ENCODE measurements at regions not wholly inside any gene's neighbourhood (a gene's known extent, or its start where the extent isn't known, plus 50 kb on each side); places are given as distances from the start of the nearest gene placed in this dataset.

DNA sequence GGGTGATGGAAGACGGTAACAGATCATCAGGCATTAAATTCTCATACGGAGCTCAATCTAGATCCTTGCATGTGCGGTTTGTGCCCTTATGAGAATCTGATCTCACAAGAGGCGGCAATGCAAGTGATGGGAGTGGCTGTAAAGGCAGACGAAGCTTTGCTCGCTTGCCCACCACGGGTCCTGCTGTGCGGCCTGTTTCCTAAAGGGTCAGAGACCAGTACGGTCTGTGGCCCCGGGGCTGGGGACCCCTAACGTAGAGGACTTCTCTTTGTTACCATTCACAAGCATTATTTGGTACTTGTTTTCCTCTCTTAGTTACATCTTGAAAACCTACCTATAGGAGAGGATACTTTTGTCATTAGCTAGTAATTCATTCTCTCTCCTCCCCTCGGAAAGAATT, 221.0 kb downstream of the ADAM29 start:
- no peak for DNase-seq (ENCODE audit: low read depth in 1 of 2, low spot score in 1 of 2)
- no peak for ATAC-seq
- Histone ChIP-seq H3K4me3 (no peak overlapping the region), H3K4me2 (no peak overlapping the region), H3K9me3 (no peaks in the 10 kb centered on the region), H3K27ac (no peak overlapping the region), H3K4me1 (no peaks in the 10 kb centered on the region)
- TF ChIP-seq CHD4 (IDR thresholded peaks at IDR 0.05; ENCODE audit: borderline replicate concordance) (no peak), SMC3 (IDR thresholded peaks at IDR 0.05) (no peak), KDM5A (IDR thresholded peaks at IDR 0.05) (no peak), CBX8 (IDR thresholded peaks at IDR 0.05) (no peak), ZSCAN20 (CRISPR knock-in tag; IDR thresholded peaks at IDR 0.05) (no peak), EP300 (IDR thresholded peaks at IDR 0.05) (no peak), HEYL (CRISPR knock-in tag; IDR thresholded peaks at IDR 0.05) (no peak), MYC (IDR thresholded peaks at IDR 0.05; ENCODE audit: borderline replicate concordance, low read length) (no peak), FOSL2 (IDR thresholded peaks at IDR 0.05) (no peak), FOSL2 (CRISPR knock-in tag; IDR thresholded peaks at IDR 0.05) (no peak), MAFK (IDR thresholded peaks at IDR 0.05; ENCODE audit: partially characterized antibody) (no peak), MAZ (IDR thresholded peaks at IDR 0.05; ENCODE audit: borderline replicate concordance, low read depth, low read length) (no peak), HDAC2 (IDR thresholded peaks at IDR 0.05) (no peak), CEBPB (IDR thresholded peaks at IDR 0.05) (no peak)
- TF ChIP-seq, protein P1, sequence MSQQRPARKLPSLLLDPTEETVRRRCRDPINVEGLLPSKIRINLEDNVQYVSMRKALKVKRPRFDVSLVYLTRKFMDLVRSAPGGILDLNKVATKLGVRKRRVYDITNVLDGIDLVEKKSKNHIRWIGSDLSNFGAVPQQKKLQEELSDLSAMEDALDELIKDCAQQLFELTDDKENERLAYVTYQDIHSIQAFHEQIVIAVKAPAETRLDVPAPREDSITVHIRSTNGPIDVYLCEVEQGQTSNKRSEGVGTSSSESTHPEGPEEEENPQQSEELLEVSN (IDR thresholded peaks at IDR 0.05; ENCODE audit: borderline replicate concordance, low read depth): no peak
- TF ChIP-seq, protein P2, sequence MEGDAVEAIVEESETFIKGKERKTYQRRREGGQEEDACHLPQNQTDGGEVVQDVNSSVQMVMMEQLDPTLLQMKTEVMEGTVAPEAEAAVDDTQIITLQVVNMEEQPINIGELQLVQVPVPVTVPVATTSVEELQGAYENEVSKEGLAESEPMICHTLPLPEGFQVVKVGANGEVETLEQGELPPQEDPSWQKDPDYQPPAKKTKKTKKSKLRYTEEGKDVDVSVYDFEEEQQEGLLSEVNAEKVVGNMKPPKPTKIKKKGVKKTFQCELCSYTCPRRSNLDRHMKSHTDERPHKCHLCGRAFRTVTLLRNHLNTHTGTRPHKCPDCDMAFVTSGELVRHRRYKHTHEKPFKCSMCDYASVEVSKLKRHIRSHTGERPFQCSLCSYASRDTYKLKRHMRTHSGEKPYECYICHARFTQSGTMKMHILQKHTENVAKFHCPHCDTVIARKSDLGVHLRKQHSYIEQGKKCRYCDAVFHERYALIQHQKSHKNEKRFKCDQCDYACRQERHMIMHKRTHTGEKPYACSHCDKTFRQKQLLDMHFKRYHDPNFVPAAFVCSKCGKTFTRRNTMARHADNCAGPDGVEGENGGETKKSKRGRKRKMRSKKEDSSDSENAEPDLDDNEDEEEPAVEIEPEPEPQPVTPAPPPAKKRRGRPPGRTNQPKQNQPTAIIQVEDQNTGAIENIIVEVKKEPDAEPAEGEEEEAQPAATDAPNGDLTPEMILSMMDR (IDR thresholded peaks at IDR 0.05): no peak
- TF ChIP-seq, protein P3, sequence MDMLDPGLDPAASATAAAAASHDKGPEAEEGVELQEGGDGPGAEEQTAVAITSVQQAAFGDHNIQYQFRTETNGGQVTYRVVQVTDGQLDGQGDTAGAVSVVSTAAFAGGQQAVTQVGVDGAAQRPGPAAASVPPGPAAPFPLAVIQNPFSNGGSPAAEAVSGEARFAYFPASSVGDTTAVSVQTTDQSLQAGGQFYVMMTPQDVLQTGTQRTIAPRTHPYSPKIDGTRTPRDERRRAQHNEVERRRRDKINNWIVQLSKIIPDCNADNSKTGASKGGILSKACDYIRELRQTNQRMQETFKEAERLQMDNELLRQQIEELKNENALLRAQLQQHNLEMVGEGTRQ (IDR thresholded peaks at IDR 0.05): no peak
- TF ChIP-seq, protein P4, sequence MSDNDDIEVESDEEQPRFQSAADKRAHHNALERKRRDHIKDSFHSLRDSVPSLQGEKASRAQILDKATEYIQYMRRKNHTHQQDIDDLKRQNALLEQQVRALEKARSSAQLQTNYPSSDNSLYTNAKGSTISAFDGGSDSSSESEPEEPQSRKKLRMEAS (IDR thresholded peaks at IDR 0.05): no peak
- TF ChIP-seq, protein P5, sequence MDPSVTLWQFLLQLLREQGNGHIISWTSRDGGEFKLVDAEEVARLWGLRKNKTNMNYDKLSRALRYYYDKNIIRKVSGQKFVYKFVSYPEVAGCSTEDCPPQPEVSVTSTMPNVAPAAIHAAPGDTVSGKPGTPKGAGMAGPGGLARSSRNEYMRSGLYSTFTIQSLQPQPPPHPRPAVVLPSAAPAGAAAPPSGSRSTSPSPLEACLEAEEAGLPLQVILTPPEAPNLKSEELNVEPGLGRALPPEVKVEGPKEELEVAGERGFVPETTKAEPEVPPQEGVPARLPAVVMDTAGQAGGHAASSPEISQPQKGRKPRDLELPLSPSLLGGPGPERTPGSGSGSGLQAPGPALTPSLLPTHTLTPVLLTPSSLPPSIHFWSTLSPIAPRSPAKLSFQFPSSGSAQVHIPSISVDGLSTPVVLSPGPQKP (IDR thresholded peaks at IDR 0.05; ENCODE audit: low read depth, low read length): no peak
- WGBS (ENCODE audit: missing lambda C conversion rate): 88% methylated on average over 10 of the region's 12 CpGs
- ChIA-PET POLR2A (no interaction called here), CTCF (no interaction called here)
- no peak for FAIRE-seq

DNA sequence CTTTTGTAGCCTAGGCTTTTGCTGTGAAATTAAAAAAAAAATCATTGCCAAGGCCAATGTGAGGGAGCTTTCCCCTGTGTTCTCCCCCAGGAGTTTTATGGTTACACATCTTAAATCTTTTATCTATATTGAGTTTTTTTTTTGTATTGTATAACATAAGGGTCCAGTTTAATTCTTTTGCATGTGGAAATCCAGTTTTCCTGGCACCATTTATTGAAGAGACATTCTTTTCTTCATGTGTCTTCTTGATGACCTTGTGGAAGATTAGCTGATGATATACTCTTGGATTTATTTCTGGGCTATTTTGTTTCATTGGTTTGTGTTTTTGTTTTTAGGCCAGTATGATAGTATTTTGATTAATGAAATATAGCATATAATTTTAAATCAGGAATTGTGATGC, 225.0 kb downstream of the ADAM29 start:
- H3K27ac ChIP-seq: no peak overlapping the region
- CTCF ChIA-PET: no interaction called here
- TF ChIP-seq EHMT2 (IDR thresholded peaks at IDR 0.05; ENCODE audit: low read depth) (no peak), SREBF2 (IDR thresholded peaks at IDR 0.05) (no peak), RARB (CRISPR knock-in tag; IDR thresholded peaks at IDR 0.05) (no peak), NPAS2 (CRISPR knock-in tag; IDR thresholded peaks at IDR 0.05; ENCODE audit: borderline replicate concordance) (no peak), SMC3 (IDR thresholded peaks at IDR 0.05) (no peak), HOXB5 (CRISPR knock-in tag; IDR thresholded peaks at IDR 0.05) (no peak), EHF (CRISPR knock-in tag; IDR thresholded peaks at IDR 0.05) (no peak), RFX5 (IDR thresholded peaks at IDR 0.05) (no peak), POLR2AphosphoS2 (conservative IDR thresholded peaks at IDR 0.05; ENCODE audit: low read length) (no peak)
- TF ChIP-seq, protein P4 (IDR thresholded peaks at IDR 0.05): no peak
- TF ChIP-seq, protein P2 (IDR thresholded peaks at IDR 0.05): no peak
- TF ChIP-seq, protein P6, sequence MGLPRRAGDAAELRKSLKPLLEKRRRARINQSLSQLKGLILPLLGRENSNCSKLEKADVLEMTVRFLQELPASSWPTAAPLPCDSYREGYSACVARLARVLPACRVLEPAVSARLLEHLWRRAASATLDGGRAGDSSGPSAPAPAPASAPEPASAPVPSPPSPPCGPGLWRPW (IDR thresholded peaks at IDR 0.05): no peak
- H3K4me1 ChIP-seq: no peaks in the 10 kb centered on the region
- H3K4me2 ChIP-seq: no peak overlapping the region
- no peaks in the 10 kb centered on the region for H3K9me3 ChIP-seq
- H3K4me3 ChIP-seq: no peak overlapping the region
- FAIRE-seq (no peak), ATAC-seq (no peak), DNase-seq (ENCODE audit: low read depth in 1 of 2, low spot score in 1 of 2) (no peak)
- POLR2A ChIA-PET: no interaction called here
